GM12878 (cell line): ENCODE measurements at regions not wholly inside any gene's neighbourhood (a gene's known extent, or its start where the extent isn't known, plus 50 kb on each side); places are given as distances from the start of the nearest gene placed in this dataset.

Experiments used
- ATAC-seq: fragments of 200-7000 bp; cut with Tn5 transposase; 3 replicates; pipeline ENCODE4 v1.9.1; 2020; ENCODE audit warnings: mild to moderate bottlenecking, moderate library complexity
- BruUV-seq: library from RNA; stranded (reverse); fragments of 400-500 nt; replicated peaks from 2 replicates; lab custom pipeline; 2021; lab: Mats Ljungman, UMichigan
- CTCF ChIA-PET: fragments of 300-600 bp; sonication (Branson Sonifier 250); formaldehyde crosslinking; extraction: SDS; loops from one replicate; lab custom pipeline; 2021; ENCODE audit warnings: inconsistent platforms; lab: Yijun Ruan, JAX
- POLR2A ChIA-PET: fragments of 350-600 bp; formaldehyde crosslinking; extraction: SDS; loops from one replicate; lab custom pipeline; 2021; ENCODE audit warnings: inconsistent platforms; lab: Charles Lee
- RAD21 ChIA-PET: fragments of 300-600 bp; sonication (Branson Sonifier 250); formaldehyde crosslinking; loops from one replicate; lab custom pipeline; 2023; ENCODE audit warnings: antibody characterized with exemption; ENCODE audit not compliant: unreplicated experiment; lab: Charles Lee
- SMC1A ChIA-PET: fragments of 300-600 bp; sonication (Branson Sonifier 250); formaldehyde crosslinking; loops from one replicate; lab custom pipeline; 2023; ENCODE audit not compliant: unreplicated experiment, uncharacterized antibody; lab: Charles Lee
- DNase-seq: peaks from one replicate; pipeline ENCODE4 v3.0.0-alpha.2; 2011; ENCODE audit warnings: low read depth, low spot score
- FAIRE-seq: peaks from 3 replicates; lab custom pipeline; 2011; peaks lifted over from hg19 to GRCh38; lab: Jason Lieb, UNC
- H2AFZ ChIP-seq: 2 replicates; pipeline ENCODE4 v1.6.0; 2011; ENCODE audit warnings: low read depth, low read length, control low read depth; ENCODE audit not compliant: control insufficient read depth
- H3K27ac ChIP-seq: 2 replicates; pipeline ENCODE4 v1.5.1; 2011; ENCODE audit warnings: control low read depth; ENCODE audit not compliant: control insufficient read depth, insufficient read depth
- H3K27me3 ChIP-seq, 2 experiments: replicated peaks in 1 of 2; 2 replicates each; pipeline versions ENCODE4 v1.6.0 to v1.6.1; 2011; ENCODE audit warnings: low read length in 1 of 2; ENCODE audit not compliant: control insufficient read depth in 2 of 2, insufficient read depth in 2 of 2
- H3K36me3 ChIP-seq, 2 experiments: 2 replicates each; pipeline ENCODE4 v1.5.1; 2011; ENCODE audit warnings: low read length in 1 of 2; ENCODE audit not compliant: control insufficient read depth in 2 of 2, insufficient read depth in 2 of 2
- H3K4me1 ChIP-seq: 2 replicates; pipeline ENCODE4 v1.6.1; 2011; ENCODE audit warnings: mild to moderate bottlenecking, low read length, moderate library complexity, mixed read lengths; ENCODE audit not compliant: control insufficient read depth, insufficient read depth
- H3K4me2 ChIP-seq: 2 replicates; pipeline ENCODE4 v1.6.0; 2011; ENCODE audit warnings: control low read depth; ENCODE audit not compliant: control insufficient read depth, insufficient read depth
- H3K4me3 ChIP-seq: fragments of 200-600 bp; sonication (generic); 2 replicates; pipeline ENCODE4 v1.5.1; 2016
- H3K79me2 ChIP-seq: 2 replicates; pipeline ENCODE4 v1.6.0; 2011; ENCODE audit warnings: low read length; ENCODE audit not compliant: control insufficient read depth, insufficient read depth
- H3K9ac ChIP-seq: 2 replicates; pipeline ENCODE4 v1.8.0; 2011; ENCODE audit warnings: low read length, control low read depth, mixed read lengths; ENCODE audit not compliant: control insufficient read depth, insufficient read depth
- H3K9me3 ChIP-seq: replicated peaks from 3 replicates; pipeline ENCODE4 v1.5.1; 2011; ENCODE audit warnings: mild to moderate bottlenecking, low read length; ENCODE audit not compliant: control insufficient read depth, insufficient read depth
- H4K20me1 ChIP-seq: 2 replicates; pipeline ENCODE4 v1.6.0; 2011; ENCODE audit not compliant: control insufficient read depth, insufficient read depth
- BCL11A ChIP-seq: IDR thresholded peaks from 2 replicates; pipeline ENCODE4 v1.6.1; 2011; ENCODE audit warnings: low read depth, low read length
- BMI1 ChIP-seq: fragments of 450-650 bp; IDR thresholded peaks from 2 replicates; pipeline ENCODE4 v1.6.1; 2016; ENCODE audit warnings: mild to moderate bottlenecking, moderate library complexity, borderline replicate concordance
- CHD1 ChIP-seq: IDR thresholded peaks from 2 replicates; pipeline ENCODE4 v1.6.1; 2012; ENCODE audit warnings: low read depth, low read length, improper control_type of control experiment
- CREM ChIP-seq: IDR thresholded peaks from 2 replicates; pipeline ENCODE4 v1.6.1; 2014; ENCODE audit warnings: antibody characterized with exemption, low read depth
- CTCF ChIP-seq, 3 experiments: IDR thresholded peaks in 2 of 3; conservative IDR thresholded peaks in 1 of 3; 2 replicates each; pipeline ENCODE4 v1.5.1; 2011; ENCODE audit warnings: low read depth in 3 of 3, low read length in 3 of 3, mild to moderate bottlenecking in 3 of 3, control low read depth in 2 of 3, moderate library complexity in 2 of 3, inconsistent platforms in 1 of 3, mixed read lengths in 1 of 3; ENCODE audit not compliant: control insufficient read depth in 2 of 3, insufficient read depth in 1 of 3; ENCODE audit errors: extremely low read depth in 1 of 3
- IKZF2 ChIP-seq, 2 experiments: fragments of 450-650 bp; IDR thresholded peaks; 2 replicates each; pipeline ENCODE4 v1.6.1; 2017; ENCODE audit warnings: mild to moderate bottlenecking in 2 of 2, moderate library complexity in 2 of 2
- NFYB ChIP-seq: IDR thresholded peaks from 2 replicates; pipeline ENCODE4 v1.6.1; 2011; ENCODE audit warnings: low read depth, mild to moderate bottlenecking, low read length, improper control_type of control experiment, moderate library complexity; ENCODE audit not compliant: insufficient read depth
- POLR2AphosphoS2 ChIP-seq: IDR thresholded peaks from 2 replicates; pipeline ENCODE4 v1.6.1; 2011; ENCODE audit warnings: low read depth, mild to moderate bottlenecking, low read length, improper control_type of control experiment, moderate library complexity
- POLR2AphosphoS5 ChIP-seq: IDR thresholded peaks from 2 replicates; pipeline ENCODE4 v1.6.1; 2011; ENCODE audit warnings: mild to moderate bottlenecking, low read length, inconsistent platforms
- RELB ChIP-seq: fragments of 450-650 bp; IDR thresholded peaks from 2 replicates; pipeline ENCODE4 v1.6.1; 2017; ENCODE audit warnings: low read depth, mild to moderate bottlenecking, moderate library complexity
- TAF1 ChIP-seq: IDR thresholded peaks from 2 replicates; pipeline ENCODE4 v1.6.1; 2011; ENCODE audit warnings: mild to moderate bottlenecking, low read depth, low read length, borderline replicate concordance
- ZNF24 ChIP-seq: fragments of 450-650 bp; IDR thresholded peaks from 2 replicates; pipeline ENCODE4 v1.6.1; 2017; ENCODE audit warnings: antibody characterized with exemption, mild to moderate bottlenecking
- WGBS: methylation state at CpG from one replicate; pipeline ENCODE4 v1.1.6; 2016; ENCODE audit warnings: low lambda C conversion rate; ENCODE audit not compliant: insufficient replicate concordance, insufficient coverage; ENCODE audit errors: missing lambda C conversion rate; 5-methylcytosine and 5-hydroxymethylcytosine counted together
- in situ Hi-C: fragments of 300-500 bp; cut with MboI; formaldehyde crosslinking; loops from 9 replicates; pipeline ENCODE4 v1.14.3; 2018; ENCODE audit warnings: mixed read lengths
- intact Hi-C: fragments of 100-400 bp; cut with micrococcal nuclease; formaldehyde crosslinking; loops from one replicate; pipeline ENCODE4 v1.14.2; 2022; ENCODE audit not compliant: unreplicated experiment

GRCh38 chr1:14522077-14522925, 76.2 kb upstream of the KAZN start:
- BruUV-seq, result no TSS peak
- SMC1A ChIA-PET, result interaction anchor here (0.7 to 3.2 kb wide), 6 partner anchors 11 to 853 kb away, joined by 3 to 12 read pairs (median 4); no protein-coding TSS in a partner anchor
- POLR2A ChIA-PET, result interaction anchor here (1.2 to 1.5 kb wide), 2 partner anchors 19 to 77 kb away, joined by 3 read pairs; no protein-coding TSS in a partner anchor
- no peak overlapping the region for H3K9ac ChIP-seq
- no peak overlapping the region for H3K4me3 ChIP-seq
- H2AFZ ChIP-seq, result no peak overlapping the region
- no peaks in the 10 kb centered on the region for H3K36me3 ChIP-seq
- H3K9me3 ChIP-seq, result no peaks in the 10 kb centered on the region
- peak; percentile 4; the same call in 1 of the 3 replicates for ATAC-seq
- no peaks in the 10 kb centered on the region for H4K20me1 ChIP-seq
- no peak overlapping the region for H3K4me2 ChIP-seq
- H3K4me1 ChIP-seq, result peaks cover 51% of the 10 kb centered on the region
- in situ Hi-C loops, result no loop called here
- H3K27me3 ChIP-seq, result no peaks in the 10 kb centered on the region
- no peaks in the 10 kb centered on the region for H3K79me2 ChIP-seq
- H3K27ac ChIP-seq, result peak overlapping the region; percentile 77
- WGBS, result 11% methylated on average over 9 of the region's 9 CpGs
- intact Hi-C loops, result loop anchor here (5.0 kb wide), 1 partner anchor 80 kb away; no protein-coding TSS in a partner anchor
- CTCF ChIA-PET, result interaction anchor here (1.2 kb wide), 1 partner anchor 78 kb away, joined by 3 read pairs; no protein-coding TSS in a partner anchor
- DNase-seq, result no peak
- RAD21 ChIA-PET, result interaction anchor here (1.6 to 3.7 kb wide), 2 partner anchors 19 to 78 kb away, joined by 7 to 15 read pairs; no protein-coding TSS in a partner anchor
- TF ChIP-seq TAF1 (no peak), ZNF24 (peak; percentile 75)
- FAIRE-seq, result no peak

- ATAC-seq (peak; percentile 75), DNase-seq (no peak), FAIRE-seq (no peak)
- Histone ChIP-seq H3K4me3 (no peak overlapping the region), H3K27me3 (no peaks in the 10 kb centered on the region), H3K9ac (no peak overlapping the region), H3K27ac (peak overlapping the region; percentile 22; the same call in 1 of the 2 replicates), H3K79me2 (no peaks in the 10 kb centered on the region), H3K36me3 (no peaks in the 10 kb centered on the region), H3K4me2 (no peak overlapping the region), H3K9me3 (no peaks in the 10 kb centered on the region), H4K20me1 (no peaks in the 10 kb centered on the region), H2AFZ (no peak overlapping the region), H3K4me1 (peaks cover 45% of the 10 kb centered on the region)
- in situ Hi-C loops, result no loop called here
- CTCF ChIA-PET, result interaction anchor here (0.8 kb wide), 1 partner anchor 43 kb away, joined by 3 read pairs; no protein-coding TSS in a partner anchor
- RAD21 ChIA-PET, result interaction anchor here (3.7 kb wide), 1 partner anchor 18 kb away, joined by 15 read pairs; no protein-coding TSS in a partner anchor
- POLR2A ChIA-PET, result interaction anchor here (1.5 kb wide), 1 partner anchor 18 kb away, joined by 3 read pairs; no protein-coding TSS in a partner anchor
- intact Hi-C loops, result loop anchor here (5.0 kb wide), 1 partner anchor 79 kb away; no protein-coding TSS in a partner anchor
- no TSS peak for BruUV-seq
- SMC1A ChIA-PET, result interaction anchor here (0.9 to 3.2 kb wide), 3 partner anchors 13 to 23 kb away, joined by 3 to 12 read pairs (median 4); no protein-coding TSS in a partner anchor
- WGBS, result 0% methylated on average over 4 of the region's 4 CpGs
- TF ChIP-seq NFYB, result no peak
- no peak for TF ChIP-seq CHD1
- TF ChIP-seq POLR2AphosphoS2, result no peak
- no peak for TF ChIP-seq CREM
- peak; percentile 93 for TF ChIP-seq BMI1
- TF ChIP-seq IKZF2 (IDR thresholded peaks at IDR 0.05), result peak in 1 of 2 experiments; percentile 29; a peak in 1 of 4 replicates
- 0 out of 2 replicates have a peak, but pooled peaks have one; percentile 28 for TF ChIP-seq RELB
- no peak for TF ChIP-seq CTCF (IDR thresholded peaks at IDR 0.05 in 2 of 3, conservative IDR thresholded peaks at IDR 0.05 in 1 of 3; ENCODE audit: control insufficient read depth in 2 of 3, extremely low read depth in 1 of 3, insufficient read depth in 1 of 3, low read depth in 3 of 3, low read length in 3 of 3)
- 0 out of 2 replicates have a peak, but pooled peaks have one; percentile 12 for TF ChIP-seq BCL11A
- no peak for TF ChIP-seq POLR2AphosphoS5
These were observed 75.6 kb upstream of the KAZN start for GRCh38 chr1:14522926-14523241.
